SK-MEL-5 (cell line): ENCODE measurements at regions not wholly inside any gene's neighbourhood (a gene's known extent, or its start where the extent isn't known, plus 50 kb on each side); places are given as distances from the start of the nearest gene placed in this dataset.

Source experiments
- DNase-seq: peaks from one replicate; pipeline ENCODE4 v3.0.0-alpha.2; 2016; ENCODE audit warnings: low read depth, low spot score
- in situ Hi-C: cut with HindIII; loops from 2 replicates; pipeline ENCODE4 v1.10.0; 2016; ENCODE audit warnings: low sequenced_read_pairs, high pct_unique_total_duplicates, low pct_unique_long_range_greater_than_20kb

DNA sequence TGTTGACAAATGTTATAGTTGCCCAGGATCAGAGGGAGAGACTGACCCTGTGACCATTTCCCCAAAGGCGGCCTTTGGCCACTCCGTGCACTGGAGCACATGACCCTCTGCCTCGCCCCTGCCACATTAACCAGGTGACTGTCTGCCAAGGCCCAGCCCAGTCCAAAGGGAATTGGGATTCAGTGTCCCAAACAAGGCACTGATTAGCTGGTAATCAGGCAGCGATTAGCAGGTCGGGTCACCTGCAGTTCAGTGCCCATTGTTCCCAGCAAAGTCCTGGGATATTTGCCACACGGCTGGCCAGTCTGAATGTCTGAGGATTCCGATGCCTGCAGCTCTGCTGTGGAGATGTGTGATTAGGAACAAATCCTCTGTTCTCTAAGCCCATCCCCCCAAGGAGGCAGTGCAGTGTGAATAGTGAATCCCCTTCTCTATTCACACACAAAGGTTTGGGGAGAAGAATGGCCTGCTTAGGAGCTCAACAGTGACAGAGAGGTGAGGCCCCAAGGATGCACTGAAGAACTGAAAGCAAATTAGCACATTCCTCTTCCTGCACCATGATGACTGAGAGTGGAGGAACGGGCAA is 123.1 kb upstream of the MAF start:
- no peak for DNase-seq
- in situ Hi-C loops = no loop called here

DNA sequence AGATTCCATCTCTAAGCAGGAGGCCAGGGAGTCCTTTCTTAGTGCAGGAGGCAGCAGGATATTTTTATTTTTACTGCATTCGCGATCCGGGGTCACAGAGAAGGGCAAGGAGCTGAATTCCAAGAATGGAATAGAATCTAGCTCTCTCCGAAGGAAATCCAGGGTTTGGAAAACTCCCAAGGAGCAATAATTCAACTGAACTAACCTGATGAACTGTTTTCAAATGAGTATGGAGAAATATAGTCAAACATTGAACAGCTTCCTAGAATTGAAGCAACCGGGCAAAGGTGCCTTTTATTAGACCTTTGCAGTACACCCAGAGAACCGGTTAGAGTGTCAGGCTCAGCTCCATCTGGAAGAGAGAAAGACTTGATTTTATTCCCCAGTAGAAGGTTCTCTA is 120.7 kb upstream of the MAF start:
- DNase-seq = no peak
- in situ Hi-C loops = no loop called here

- DNase-seq = no peak
- in situ Hi-C loops = no loop called here
These were observed 117.0 kb upstream of the MAF start for GRCh38 chr16:79717333-79718137.

- DNase-seq = no peak
- in situ Hi-C loops = no loop called here
These were observed 116.3 kb upstream of the MAF start for GRCh38 chr16:79716645-79717332.

DNA sequence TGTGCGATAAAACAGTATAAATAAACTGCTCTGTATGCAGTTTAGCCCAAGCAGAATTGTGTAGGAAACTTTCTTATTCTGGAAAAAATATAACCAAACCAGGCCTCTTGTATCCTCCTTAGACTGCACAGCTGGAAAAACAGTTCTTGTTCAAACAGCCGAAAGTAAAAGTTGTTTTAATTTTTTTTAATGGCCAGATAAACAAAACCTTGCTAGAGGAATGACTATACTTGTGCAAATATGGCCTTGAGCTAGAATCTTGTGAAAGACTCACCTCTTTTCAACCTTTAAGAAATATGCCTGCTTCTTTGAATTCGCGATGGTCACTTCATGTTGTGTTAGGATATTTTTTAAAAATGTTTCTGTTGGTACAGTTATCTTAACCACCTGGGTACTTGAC is 114.5 kb upstream of the MAF start:
- in situ Hi-C loops = no loop called here
- DNase-seq = no peak

DNA sequence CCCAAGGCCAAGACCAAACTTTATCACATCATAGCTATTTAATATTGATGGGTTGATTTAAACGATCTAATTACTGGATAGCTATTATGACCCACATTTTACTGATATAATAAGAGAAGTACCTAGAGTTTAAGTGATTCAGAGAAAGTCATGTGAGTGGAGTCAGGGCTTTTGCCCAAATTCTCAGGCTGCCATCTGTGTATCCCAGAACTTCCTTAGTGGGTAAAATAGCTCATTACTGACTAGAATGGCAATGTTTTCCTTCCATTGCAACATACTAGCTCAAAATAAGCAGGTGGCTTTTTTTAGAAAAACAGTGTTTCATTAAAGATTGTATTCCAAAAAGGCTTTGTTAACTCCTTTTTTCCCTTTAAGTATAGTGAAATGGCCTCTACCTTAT is 113.9 kb upstream of the MAF start:
- no peak for DNase-seq
- in situ Hi-C loops = no loop called here

- DNase-seq = no peak
- in situ Hi-C loops = no loop called here
These were observed 113.2 kb upstream of the MAF start for GRCh38 chr16:79713609-79714309.

DNA sequence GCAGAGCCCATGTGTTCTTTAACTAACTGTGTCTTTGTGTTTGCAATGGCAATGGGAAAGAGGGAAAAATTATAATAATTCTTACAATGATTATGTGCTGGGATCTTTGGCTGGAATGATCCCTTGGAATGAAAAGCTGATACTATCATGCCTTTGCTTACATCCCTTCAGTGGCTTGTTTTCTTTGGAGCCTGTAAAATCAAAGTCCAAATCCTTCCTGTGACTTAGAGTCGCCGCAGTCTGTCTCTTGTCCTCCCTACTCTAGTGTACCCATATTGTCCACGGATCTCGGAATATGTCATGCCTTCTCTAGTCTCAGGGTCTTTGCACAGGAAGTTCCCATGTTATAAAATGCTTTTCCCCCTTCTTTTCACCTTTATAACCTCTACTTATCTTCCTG is 111.7 kb upstream of the MAF start:
- in situ Hi-C loops = no loop called here
- no peak for DNase-seq

DNA sequence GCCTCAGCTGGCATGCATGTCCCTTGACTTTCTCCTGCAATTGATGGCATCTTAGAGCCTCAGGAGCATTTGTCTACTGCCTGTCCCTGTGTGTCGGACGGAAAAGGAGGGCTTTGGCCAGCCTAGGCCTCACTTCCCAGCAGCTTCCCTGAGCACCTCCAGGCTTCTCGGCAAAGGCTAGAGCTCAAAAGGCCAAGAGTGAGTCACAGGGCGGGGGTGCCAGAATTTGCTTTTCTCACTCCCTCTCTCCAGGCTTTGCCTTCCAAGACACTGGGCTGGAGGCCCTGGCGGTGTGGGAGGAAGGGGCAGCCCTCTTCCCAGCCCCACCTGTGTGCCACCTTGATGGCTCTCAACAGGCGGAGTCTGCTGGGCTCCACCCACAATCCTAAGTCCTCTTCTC is 107.3 kb upstream of the MAF start:
- in situ Hi-C loops = no loop called here
- no peak for DNase-seq

GRCh38 chr16:79703066-79703465 is 102.5 kb upstream of the MAF start:
- in situ Hi-C loops = no loop called here
- no peak for DNase-seq

- in situ Hi-C loops = no loop called here
These were observed 97.8 kb upstream of the MAF start for GRCh38 chr16:79698341-79698753.

GRCh38 chr16:79697562-79698112 is 97.1 kb upstream of the MAF start:
- DNase-seq = no peak
- in situ Hi-C loops = no loop called here

More at GRCh38 chr16:79698341-79698753, 97.8 kb upstream of the MAF start:
- no peak for DNase-seq

DNA sequence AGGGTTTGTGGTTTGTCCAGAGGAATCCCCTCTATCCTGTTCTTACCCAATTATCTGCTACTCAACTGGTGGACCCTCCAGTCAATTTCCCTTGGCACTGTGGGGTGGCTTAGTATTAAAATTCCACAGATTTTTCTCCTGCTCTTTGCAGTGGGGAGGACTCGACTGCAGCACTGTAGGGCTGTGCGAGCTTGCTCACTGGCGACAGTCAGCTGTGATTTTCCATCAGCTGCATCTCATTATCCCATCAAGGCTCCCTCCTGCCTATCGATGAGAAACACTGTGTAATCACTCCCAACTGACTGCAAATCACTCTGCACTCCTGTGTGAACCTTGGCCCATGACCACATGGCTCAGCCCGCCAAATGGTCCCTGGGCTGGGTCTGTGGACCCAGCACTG is 90.5 kb upstream of the MAF start:
- in situ Hi-C loops = no loop called here
- no peak for DNase-seq

DNA sequence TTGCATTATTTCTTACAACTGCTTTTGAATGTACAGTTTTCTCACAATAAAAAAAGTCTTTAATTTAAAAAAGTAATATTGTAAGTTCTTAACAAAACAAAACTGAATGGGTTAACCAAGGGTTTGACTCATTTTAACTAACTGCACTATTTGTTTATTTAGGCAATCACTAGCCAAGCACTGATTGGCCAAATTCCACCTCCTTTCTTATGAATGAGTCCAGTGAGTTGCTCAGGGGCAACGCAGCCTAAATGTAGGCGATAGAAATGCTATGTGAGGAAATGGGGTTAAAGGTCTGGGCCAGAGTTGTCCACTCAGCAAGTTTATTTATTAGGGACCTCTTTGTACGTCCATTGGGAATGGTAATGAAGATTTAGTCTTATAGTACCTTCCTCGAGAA is 89.6 kb upstream of the MAF start:
- in situ Hi-C loops = no loop called here
- no peak for DNase-seq

- in situ Hi-C loops = no loop called here
- no peak for DNase-seq
These were observed 87.0 kb upstream of the MAF start for GRCh38 chr16:79687249-79688130.

DNA sequence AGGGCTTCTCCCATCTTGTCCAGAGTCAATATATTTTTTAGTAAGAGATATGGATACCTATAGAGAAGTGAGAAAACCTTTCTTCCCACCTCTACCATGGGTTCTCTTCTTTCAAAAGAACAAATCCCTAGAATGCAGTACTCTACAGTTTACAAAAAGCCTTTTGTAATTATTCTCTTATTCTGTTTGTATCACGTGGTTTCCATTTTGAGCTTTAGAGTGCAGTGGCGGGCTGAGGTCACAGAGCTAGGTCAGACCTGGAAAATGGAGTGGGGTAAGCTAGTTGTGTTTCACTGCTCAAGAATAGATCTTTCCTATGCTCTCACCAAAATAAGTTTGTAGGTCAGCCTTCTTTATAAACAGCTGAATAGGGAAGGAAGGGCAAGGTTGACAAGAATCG is 85.3 kb upstream of the MAF start:
- in situ Hi-C loops = no loop called here
- no peak for DNase-seq

- in situ Hi-C loops = no loop called here
- DNase-seq = no peak
These were observed 78.8 kb upstream of the MAF start for GRCh38 chr16:79679334-79679733.
